ENCODE measurements at regions not wholly inside any gene's neighbourhood (a gene's known extent, or its start where the extent isn't known, plus 50 kb on each side); places are given as distances from the start of the nearest gene placed in this dataset.

- H3K27ac ChIP-seq: no peak overlapping the region
- H3K36me3 ChIP-seq: no peaks in the 10 kb centered on the region
These were observed 290.8 kb upstream of the FMN2 start for GRCh38 chr1:239800861-239801260.

GRCh38 chr1:239802275-239802674, 289.4 kb upstream of the FMN2 start:
- Histone ChIP-seq H3K4me3 (no peak overlapping the region), H3K27me3 (no peaks in the 10 kb centered on the region), H3K4me1 (no peaks in the 10 kb centered on the region), H3K27ac (no peak overlapping the region), H3K9me3 (no peaks in the 10 kb centered on the region), H3K36me3 (no peaks in the 10 kb centered on the region)
- no peak for TF ChIP-seq CTCF (IDR thresholded peaks at IDR 0.05)
- DNase-seq (no peak), ATAC-seq (no peak)
- intact Hi-C loops (cut with DNase I): no loop called here

More at GRCh38 chr1:239800861-239801260, 290.8 kb upstream of the FMN2 start:
- DNase-seq (no peak), ATAC-seq (no peak)
- intact Hi-C loops (cut with DNase I): no loop called here
- no peaks in the 10 kb centered on the region for H3K9me3 ChIP-seq
- no peak for TF ChIP-seq CTCF (IDR thresholded peaks at IDR 0.05)
- H3K27me3 ChIP-seq: no peaks in the 10 kb centered on the region
- H3K4me3 ChIP-seq: no peak overlapping the region
- no peaks in the 10 kb centered on the region for H3K4me1 ChIP-seq

- no peak for ATAC-seq
- no peak for DNase-seq
- H3K4me1 ChIP-seq: no peaks in the 10 kb centered on the region
- no peak for TF ChIP-seq CTCF (IDR thresholded peaks at IDR 0.05)
- no peaks in the 10 kb centered on the region for H3K36me3 ChIP-seq
- no peaks in the 10 kb centered on the region for H3K9me3 ChIP-seq
- intact Hi-C loops (cut with DNase I): no loop called here
- H3K27me3 ChIP-seq: no peaks in the 10 kb centered on the region
- no peak overlapping the region for H3K4me3 ChIP-seq
- no peak overlapping the region for H3K27ac ChIP-seq
These were observed 287.9 kb upstream of the FMN2 start for GRCh38 chr1:239803781-239804180.

- no peak overlapping the region for H3K4me3 ChIP-seq
- ATAC-seq: no peak
- intact Hi-C loops (cut with DNase I): no loop called here
- no peaks in the 10 kb centered on the region for H3K4me1 ChIP-seq
- no peak for TF ChIP-seq CTCF (IDR thresholded peaks at IDR 0.05)
- DNase-seq: no peak
- no peak overlapping the region for H3K27ac ChIP-seq
- no peaks in the 10 kb centered on the region for H3K36me3 ChIP-seq
- H3K27me3 ChIP-seq: no peaks in the 10 kb centered on the region
- H3K9me3 ChIP-seq: no peaks in the 10 kb centered on the region
These were observed 287.4 kb upstream of the FMN2 start for GRCh38 chr1:239804266-239804665.

- intact Hi-C loops (cut with DNase I): no loop called here
- Histone ChIP-seq H3K27me3 (no peaks in the 10 kb centered on the region), H3K36me3 (no peaks in the 10 kb centered on the region), H3K4me1 (no peaks in the 10 kb centered on the region), H3K4me3 (no peak overlapping the region), H3K27ac (no peak overlapping the region), H3K9me3 (no peaks in the 10 kb centered on the region)
- no peak for TF ChIP-seq CTCF (IDR thresholded peaks at IDR 0.05)
- DNase-seq (no peak), ATAC-seq (no peak)
These were observed 286.6 kb upstream of the FMN2 start for GRCh38 chr1:239805042-239805441.

Data from upper lobe of right lung (tissue), 1 donor.